ENCODE measurements at regions not wholly inside any gene's neighbourhood (a gene's known extent, or its start where the extent isn't known, plus 50 kb on each side); places are given as distances from the start of the nearest gene placed in this dataset.

DNA sequence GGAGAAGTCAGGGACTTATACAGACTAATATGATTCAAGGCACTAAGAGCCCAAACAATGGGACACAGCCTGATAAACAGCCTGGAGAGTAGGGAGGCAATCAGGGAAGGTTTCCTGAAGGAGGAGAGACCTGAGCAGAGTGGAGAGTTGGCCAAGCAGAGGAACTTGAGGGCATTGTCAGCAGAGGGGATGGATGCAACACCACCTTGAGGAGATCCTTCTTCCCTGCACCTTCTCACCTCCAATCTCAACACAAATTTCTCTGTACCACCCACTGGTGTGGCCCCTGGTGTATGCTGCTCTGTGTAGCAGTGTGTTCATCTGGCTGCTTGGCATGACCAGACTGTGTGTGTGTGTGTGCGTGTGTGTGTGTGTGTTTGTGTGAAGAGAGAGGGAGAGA, 146.2 kb downstream of the WDR11 start:
- TF ChIP-seq, protein P1, sequence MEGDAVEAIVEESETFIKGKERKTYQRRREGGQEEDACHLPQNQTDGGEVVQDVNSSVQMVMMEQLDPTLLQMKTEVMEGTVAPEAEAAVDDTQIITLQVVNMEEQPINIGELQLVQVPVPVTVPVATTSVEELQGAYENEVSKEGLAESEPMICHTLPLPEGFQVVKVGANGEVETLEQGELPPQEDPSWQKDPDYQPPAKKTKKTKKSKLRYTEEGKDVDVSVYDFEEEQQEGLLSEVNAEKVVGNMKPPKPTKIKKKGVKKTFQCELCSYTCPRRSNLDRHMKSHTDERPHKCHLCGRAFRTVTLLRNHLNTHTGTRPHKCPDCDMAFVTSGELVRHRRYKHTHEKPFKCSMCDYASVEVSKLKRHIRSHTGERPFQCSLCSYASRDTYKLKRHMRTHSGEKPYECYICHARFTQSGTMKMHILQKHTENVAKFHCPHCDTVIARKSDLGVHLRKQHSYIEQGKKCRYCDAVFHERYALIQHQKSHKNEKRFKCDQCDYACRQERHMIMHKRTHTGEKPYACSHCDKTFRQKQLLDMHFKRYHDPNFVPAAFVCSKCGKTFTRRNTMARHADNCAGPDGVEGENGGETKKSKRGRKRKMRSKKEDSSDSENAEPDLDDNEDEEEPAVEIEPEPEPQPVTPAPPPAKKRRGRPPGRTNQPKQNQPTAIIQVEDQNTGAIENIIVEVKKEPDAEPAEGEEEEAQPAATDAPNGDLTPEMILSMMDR (IDR thresholded peaks at IDR 0.05; ENCODE audit: insufficient read depth, low read depth, low read length): no peak
- TF ChIP-seq EZH2 (IDR thresholded peaks at IDR 0.05; ENCODE audit: insufficient read depth, low read length): no peak

All from astrocyte (in vitro differentiated cells and primary cell).